ENCODE measurements at regions not wholly inside any gene's neighbourhood (a gene's known extent, or its start where the extent isn't known, plus 50 kb on each side); places are given as distances from the start of the nearest gene placed in this dataset.

DNA sequence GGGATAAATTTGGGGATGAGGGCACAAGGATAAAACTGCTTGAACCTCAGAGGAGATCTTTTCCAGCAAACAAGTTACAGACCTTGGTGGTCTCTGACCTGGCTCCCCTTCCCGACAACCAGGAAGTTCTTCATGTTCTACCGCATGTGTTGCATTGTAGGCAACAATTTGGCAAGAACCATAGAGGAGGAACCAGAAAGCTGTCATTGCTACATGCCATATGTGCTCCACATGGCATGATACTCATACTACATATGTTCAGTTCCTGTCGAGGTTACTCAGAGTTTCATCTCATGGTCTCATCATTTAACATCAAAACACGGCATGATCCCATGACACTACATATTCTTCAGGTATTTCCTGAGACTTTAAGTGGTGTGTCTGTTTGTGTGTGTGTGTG, 235.9 kb downstream of the OR13H1 start:
- no peak for DNase-seq

DNA sequence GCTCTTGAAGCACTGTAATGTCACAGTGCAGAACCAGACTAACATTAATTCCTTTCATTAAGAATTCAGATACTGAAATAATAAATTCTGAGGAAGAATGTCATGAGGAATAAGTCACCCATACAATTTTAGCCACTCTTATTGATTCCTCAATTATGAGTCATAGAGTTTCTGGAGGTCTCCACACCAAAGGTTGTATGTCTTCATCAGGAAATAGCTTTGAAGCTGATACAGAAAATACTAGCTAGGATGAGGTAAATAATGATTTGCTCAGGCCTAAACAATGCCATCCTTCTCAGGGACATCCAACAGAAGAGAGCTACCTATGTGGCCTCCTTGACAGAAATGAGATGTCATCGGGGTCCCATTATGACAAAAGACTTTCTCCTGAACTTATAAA, 238.8 kb downstream of the OR13H1 start:
- no peak for DNase-seq

DNA sequence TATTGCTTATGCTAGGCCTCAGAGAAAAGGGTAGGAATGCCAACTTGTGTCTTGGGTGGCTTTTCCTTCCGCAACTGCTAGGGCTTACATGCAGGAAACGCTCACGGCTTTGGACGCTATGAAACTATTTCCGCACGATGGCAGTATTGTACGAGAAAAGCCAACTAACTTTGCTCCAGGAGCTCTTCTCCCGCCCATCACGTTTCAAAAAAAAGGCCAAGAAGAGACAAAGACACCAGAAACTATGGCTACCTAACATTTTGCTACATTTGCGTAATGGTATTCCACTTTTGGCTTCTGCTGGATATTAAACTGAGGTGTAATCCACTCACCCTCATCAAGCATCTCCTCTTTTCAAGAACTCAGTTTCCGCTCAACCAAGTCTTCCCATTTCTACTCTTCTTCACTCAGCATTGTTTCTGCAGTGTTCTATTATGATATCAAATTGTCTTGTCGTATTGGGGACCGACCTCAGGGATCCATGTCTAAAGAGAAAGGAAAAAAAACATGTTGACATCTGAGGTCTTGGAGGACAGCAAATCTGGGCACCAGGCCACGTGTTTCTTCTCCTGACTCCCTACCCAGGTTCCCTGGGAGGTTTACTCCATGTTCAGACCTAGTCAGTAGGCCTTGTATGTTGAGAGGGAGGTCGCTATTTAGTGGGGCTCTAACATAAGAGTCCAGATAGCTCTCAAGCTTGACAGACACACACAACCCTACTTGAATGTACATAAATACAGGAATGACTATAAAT, 239.4 kb upstream of the STK26 start:
- DNase-seq, result no peak

DNA sequence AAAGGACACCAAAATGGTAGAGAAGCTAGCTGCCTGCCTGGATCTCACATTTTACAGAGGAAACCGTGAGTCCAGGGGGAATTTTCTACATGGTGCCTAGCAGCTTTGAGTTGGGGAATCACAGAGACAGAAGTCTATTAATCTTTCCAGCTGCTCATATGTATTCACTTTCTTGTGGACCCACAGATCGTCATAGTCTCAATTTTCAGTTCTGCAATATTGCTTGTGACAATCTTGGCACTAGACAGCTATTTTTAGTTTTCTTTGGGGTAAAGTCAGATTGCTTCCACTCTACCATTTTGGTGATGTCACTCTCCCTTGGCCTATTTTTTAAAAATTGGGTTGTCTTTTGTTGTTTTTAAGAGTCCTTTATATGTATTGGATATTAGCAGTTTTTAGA, 233.4 kb upstream of the STK26 start:
- DNase-seq, result no peak

DNA sequence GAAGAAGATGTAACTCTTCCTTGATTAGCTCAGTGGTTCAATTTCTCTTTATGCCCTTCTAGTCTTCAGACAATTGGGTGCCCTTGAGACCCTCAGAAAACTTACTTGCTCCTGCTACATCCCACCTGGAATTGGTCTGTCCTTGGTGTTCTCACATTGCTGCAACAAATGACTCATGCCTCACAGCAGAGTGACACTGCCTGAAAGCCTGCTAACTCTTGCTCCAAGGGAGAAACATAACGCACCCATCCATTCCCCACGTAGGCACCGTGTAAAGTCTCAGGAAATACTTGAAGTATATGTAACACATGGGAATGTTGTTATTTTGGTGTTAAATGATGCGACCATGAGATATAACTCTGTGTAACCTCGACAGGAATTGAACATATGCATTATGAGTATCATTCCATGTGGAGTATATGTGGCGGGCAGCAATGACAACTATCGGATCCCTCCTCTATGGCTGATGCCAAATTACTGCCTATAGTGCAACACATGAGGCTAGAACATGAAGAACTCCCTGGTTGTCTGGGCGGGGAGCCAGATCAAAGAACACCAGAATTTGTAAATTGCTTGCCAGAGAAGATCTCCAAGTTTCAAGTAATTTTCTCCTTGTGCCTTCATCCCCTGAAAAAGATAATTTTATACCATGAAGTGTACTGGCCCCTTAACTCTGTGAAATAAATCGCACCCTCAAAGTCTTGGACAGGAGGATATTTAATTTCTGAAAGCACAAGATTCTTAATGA, 231.3 kb upstream of the STK26 start:
- no peak for DNase-seq

- DNase-seq, result no peak
These were observed 230.7 kb upstream of the STK26 start for GRCh38 chrX:131792356-131792749.

DNA sequence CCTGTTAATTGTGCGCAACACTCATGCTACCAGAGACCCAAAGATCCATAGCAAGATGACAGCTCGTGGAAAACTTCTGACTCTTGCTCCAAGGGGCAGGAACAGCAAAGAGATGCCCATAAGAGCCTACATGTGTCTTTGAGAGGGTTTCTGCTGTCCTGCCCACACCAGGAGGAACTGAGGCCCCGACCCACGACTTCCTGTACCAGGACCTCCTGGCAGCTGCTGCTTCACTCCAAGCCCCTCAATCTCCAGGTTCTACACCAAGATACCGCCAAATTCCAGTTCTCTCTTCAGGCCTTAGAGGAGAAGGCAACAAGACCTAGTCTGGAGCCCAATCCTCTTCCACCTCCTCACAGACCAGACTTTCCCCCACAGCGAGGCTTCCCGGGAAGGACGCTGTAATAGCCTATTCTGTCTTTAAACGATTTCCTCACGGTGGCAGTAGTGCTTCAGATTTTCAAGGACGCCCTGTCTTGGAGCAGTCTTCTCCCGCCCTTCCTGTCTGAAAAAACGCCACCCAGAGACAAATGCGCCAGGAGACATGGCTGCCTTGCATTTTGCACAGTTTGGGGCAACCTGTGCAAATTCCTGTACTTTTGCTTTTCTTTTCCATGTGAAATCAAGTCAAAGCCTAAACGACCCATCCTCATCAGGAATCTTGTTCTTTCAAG, 230.2 kb upstream of the STK26 start:
- no peak for DNase-seq

DNA sequence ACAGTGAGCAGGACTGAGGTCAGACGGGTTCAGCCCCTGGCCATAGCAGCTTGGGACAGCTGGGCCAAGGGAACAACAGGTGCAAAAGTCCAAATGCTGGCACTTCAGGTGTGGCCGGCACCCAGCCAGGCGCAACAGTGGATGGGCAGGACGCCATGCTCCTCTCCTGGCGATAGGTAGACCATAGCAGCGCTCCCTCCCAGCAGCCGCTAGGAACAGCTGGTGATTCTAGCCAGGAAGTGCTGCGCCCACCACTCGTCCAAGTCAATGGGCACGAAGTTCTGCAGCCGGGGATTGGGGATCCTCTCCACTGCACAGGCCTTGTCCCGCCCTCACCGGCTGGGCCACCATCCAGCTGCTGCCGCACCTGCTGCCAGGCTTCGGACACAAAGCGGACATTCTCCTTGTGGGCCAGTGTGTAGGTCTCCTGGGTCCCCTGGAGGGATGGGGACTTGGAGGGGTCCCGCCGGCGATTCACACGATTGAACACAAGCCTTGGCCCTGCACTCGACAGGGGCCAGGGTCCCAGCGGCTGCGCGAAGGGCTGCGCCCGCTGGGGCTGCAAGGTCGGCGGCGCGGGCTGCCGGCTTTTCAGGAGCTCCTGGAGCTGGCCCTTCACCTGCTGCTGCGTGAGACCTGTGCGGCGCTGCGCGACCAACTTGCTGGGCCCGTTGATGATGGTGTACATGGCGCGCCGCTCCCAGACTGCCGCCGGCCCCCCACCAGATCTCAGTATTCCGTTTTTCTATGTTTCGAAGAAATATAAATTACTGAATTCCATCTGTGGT, 227.5 kb upstream of the STK26 start:
- no peak for DNase-seq

DNA sequence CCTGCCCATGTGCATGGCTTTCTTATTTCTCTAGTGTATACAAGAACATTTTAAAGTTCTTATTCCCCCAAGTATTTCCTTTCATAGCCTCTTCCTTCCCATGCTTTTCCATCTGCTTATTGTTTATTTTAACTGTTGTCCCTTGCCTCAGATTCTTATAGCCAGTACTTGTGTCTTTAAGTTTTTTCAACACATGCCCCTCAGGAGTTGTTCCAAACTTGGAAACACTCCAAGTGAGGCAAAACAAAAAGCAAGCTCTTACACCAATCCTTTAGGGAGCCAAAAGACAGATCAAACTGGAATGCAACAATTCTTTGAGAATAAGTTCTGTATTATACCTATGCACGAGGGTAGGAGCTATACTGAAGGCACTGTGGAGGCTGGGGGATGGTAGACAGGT, 222.0 kb upstream of the STK26 start:
- no peak for DNase-seq

DNA sequence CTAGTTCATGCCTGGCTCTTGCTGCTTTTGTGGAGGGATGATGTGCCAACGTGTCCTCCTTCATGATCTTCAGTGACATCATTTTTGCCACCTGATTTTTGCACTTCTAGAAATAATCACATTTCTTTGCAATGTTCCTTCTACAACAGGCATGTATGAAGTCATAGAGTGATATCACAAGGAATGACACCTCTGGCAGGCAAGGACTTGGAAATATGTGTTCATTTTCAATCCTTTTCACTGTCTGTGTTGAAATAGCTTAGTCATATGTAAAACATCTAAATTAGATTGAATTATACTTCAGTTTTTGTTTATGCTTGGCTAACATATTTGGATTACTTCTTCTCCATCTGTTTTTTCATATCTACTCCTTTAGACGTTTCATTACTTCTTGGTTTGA, 221.2 kb upstream of the STK26 start:
- DNase-seq, result no peak

- DNase-seq, result no peak
These were observed 220.1 kb upstream of the STK26 start for GRCh38 chrX:131802836-131803626.

GRCh38 chrX:131812847-131813825, 210.0 kb upstream of the STK26 start:
- DNase-seq, result no peak

GRCh38 chrX:131816551-131817136, 206.5 kb upstream of the STK26 start:
- no peak for DNase-seq

GRCh38 chrX:131818297-131818936, 204.7 kb upstream of the STK26 start:
- no peak for DNase-seq

DNA sequence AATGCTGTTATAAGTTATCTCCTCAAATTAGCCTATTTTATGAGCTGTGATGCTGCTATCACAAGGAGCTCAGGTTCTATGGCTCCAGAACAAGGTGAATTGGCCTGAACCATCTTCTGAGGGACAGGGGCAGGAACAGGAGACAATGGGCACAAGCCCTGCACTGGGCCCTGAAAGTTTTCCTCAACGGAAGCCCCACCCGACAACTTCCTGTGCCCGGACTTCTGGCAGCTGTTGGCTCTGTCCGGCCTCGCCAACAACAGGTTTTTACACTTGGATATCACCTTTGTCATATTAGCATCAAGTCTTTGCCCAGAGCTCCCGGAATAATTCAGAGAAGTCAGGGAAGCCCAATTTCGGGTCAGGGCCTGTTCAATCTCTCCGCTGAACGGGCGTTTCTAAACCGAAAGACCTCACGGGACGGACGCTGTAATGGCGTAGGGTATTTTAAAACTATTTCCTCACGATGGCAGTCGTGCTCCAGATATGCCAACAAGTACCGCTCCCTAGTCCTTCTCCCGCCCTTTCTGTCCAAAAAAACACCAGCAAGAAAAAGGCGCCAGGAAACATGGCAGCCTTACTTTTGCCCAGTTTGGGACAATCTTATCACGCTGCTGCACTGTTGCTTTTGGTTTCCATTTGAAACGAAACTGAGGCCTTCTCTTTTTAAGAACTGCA, 201.0 kb upstream of the STK26 start:
- no peak for DNase-seq

GRCh38 chrX:131826572-131826971, 196.5 kb upstream of the STK26 start:
- DNase-seq, result no peak

DNA sequence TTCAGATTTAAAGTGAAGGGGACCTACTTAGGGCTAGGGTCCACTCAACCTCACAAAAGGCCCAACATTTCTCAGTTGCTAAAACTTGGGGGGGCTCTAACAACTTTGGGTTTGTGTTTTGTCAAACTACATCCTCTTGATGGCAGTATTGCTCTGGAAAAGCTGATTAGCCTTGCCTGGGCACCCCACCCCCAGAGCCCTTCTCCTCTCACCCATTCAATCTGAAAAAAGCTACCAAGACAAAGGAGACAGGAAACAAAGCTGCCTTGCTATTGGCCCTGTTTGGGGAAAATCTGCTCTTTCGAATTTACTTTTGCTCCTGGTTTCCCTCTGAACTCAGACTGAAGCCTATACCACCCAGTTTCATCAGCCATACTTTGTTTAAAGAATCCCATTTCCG, 195.2 kb upstream of the STK26 start:
- peak; percentile 43 for DNase-seq

DNA sequence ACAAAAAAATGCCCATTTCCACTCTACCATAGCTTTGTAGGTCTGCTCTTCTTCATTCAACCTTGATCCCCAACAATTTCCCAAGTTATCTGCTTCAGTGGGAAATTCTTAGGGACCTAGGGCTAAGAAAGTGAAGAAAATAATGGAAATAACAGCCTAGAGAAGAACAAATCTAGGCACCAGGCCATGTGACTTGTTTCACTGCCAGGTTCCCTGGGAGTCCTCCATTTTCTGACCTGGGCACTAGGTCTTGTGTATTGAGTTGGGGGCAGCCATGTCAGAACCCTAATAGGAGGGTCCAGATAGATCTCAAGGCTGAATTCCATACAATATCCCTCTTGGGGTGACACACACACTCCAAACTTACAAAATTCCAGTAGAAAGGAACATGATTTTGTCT, 194.6 kb upstream of the STK26 start:
- no peak for DNase-seq

GRCh38 chrX:131830400-131831184, 192.5 kb upstream of the STK26 start:
- peak; percentile 85 for DNase-seq

All from NCI-H2081 treated with DMSO at 0.1 percent for 48 hours (cell line).